CD14-positive monocyte (primary cell): ENCODE measurements at regions not wholly inside any gene's neighbourhood (a gene's known extent, or its start where the extent isn't known, plus 50 kb on each side); places are given as distances from the start of the nearest gene placed in this dataset.

Source experiments
- DNase-seq, 3 donors: peaks; one replicate each; pipeline ENCODE4 v3.0.0-alpha.2; 2011 to 2022
- H2AFZ ChIP-seq: 2 replicates; pipeline ENCODE4 v1.6.0; 2012; ENCODE audit warnings: mild to moderate bottlenecking, low read depth, low read length, inconsistent platforms; ENCODE audit not compliant: insufficient read depth, poor library complexity, severe bottlenecking
- H3K27ac ChIP-seq, 2 donors: 1 replicate in 1 of 2; 2 replicates in 1 of 2; pipeline ENCODE4 v1.5.1; 2012 to 2013; ENCODE audit warnings: low read length in 2 of 2, control low read depth in 1 of 2, inconsistent platforms in 1 of 2, low read depth in 1 of 2, mild to moderate bottlenecking in 1 of 2
- H3K27me3 ChIP-seq, 2 donors: one replicate each; pipeline versions ENCODE4 v1.6.0 to v1.6.1; 2011 to 2013; ENCODE audit warnings: low read length in 2 of 2; ENCODE audit not compliant: control insufficient read depth in 2 of 2, insufficient read depth in 2 of 2
- H3K36me3 ChIP-seq, 2 donors: replicated peaks in 1 of 2; 1 replicate in 1 of 2; 2 replicates in 1 of 2; pipeline versions ENCODE4 v1.5.1 to v1.6.1; 2012 to 2013; ENCODE audit warnings: low read length in 2 of 2, control low read depth in 1 of 2, inconsistent platforms in 1 of 2, mild to moderate bottlenecking in 1 of 2; ENCODE audit not compliant: insufficient read depth in 2 of 2, control insufficient read depth in 1 of 2
- H3K4me1 ChIP-seq, 2 donors: 1 replicate in 1 of 2; 2 replicates in 1 of 2; pipeline versions ENCODE4 v1.5.1 to v1.6.1; 2012 to 2013; ENCODE audit warnings: low read length in 2 of 2, control low read depth in 1 of 2, inconsistent platforms in 1 of 2, mild to moderate bottlenecking in 1 of 2, moderate library complexity in 1 of 2; ENCODE audit not compliant: insufficient read depth in 2 of 2, control insufficient read depth in 1 of 2
- H3K4me2 ChIP-seq: replicated peaks from 2 replicates; pipeline ENCODE3; 2012; ENCODE audit warnings: low read length, moderate library complexity, mild to moderate bottlenecking; ENCODE audit not compliant: poor library complexity, severe bottlenecking; ENCODE audit errors: extremely low read depth
- H3K4me3 ChIP-seq, 3 experiments: fragments of 200-600 bp in 1 of 3; sonication (generic) in 1 of 3; replicated peaks in 1 of 3; 1 replicate in 2 of 3; 2 replicates in 1 of 3; pipeline ENCODE4 v1.5.1; 2011 to 2013; ENCODE audit warnings: low read length in 3 of 3, mild to moderate bottlenecking in 3 of 3, control low read depth in 2 of 3, low read depth in 2 of 3, inconsistent platforms in 1 of 3, moderate library complexity in 1 of 3
- H3K79me2 ChIP-seq: 2 replicates; pipeline ENCODE4 v1.6.0; 2012; ENCODE audit warnings: mild to moderate bottlenecking, control low read depth, inconsistent platforms, low read length, moderate library complexity; ENCODE audit not compliant: insufficient read depth
- H3K9ac ChIP-seq: 2 replicates; pipeline ENCODE4 v1.6.0; 2017; ENCODE audit warnings: low read length, mild to moderate bottlenecking; ENCODE audit not compliant: insufficient read depth, poor library complexity, severe bottlenecking
- H3K9me3 ChIP-seq, 2 donors: replicated peaks in 1 of 2; 1 replicate in 1 of 2; 2 replicates in 1 of 2; pipeline versions ENCODE4 v1.5.1 to v1.6.1; 2012 to 2013; ENCODE audit warnings: low read length in 2 of 2, control low read depth in 1 of 2; ENCODE audit not compliant: control insufficient read depth in 1 of 2, insufficient read depth in 1 of 2
- H4K20me1 ChIP-seq: 2 replicates; pipeline ENCODE4 v1.6.0; 2012; ENCODE audit warnings: mild to moderate bottlenecking, low read length, control low read depth, moderate library complexity; ENCODE audit not compliant: insufficient read depth
- H3K27ac Mint-ChIP-seq, 7 donors: one replicate each; pipeline ENCODE4 v1.8.0; 2020; ENCODE audit warnings: mild to moderate bottlenecking in 7 of 7, mixed read lengths in 7 of 7, moderate library complexity in 6 of 7, inconsistent platforms in 2 of 7
- H3K27me3 Mint-ChIP-seq, 3 donors: one replicate each; pipeline ENCODE4 v1.8.0; 2021 to 2022; ENCODE audit warnings: low read depth in 3 of 3, mild to moderate bottlenecking in 3 of 3, mixed read lengths in 3 of 3, moderate library complexity in 3 of 3, inconsistent platforms in 1 of 3
- H3K36me3 Mint-ChIP-seq, 2 donors: one replicate each; pipeline ENCODE4 v1.8.0; 2020; ENCODE audit warnings: mixed read lengths in 2 of 2, inconsistent platforms in 1 of 2, mild to moderate bottlenecking in 1 of 2
- H3K4me1 Mint-ChIP-seq: one replicate; pipeline ENCODE4 v1.8.0; 2020; ENCODE audit warnings: mild to moderate bottlenecking, mixed read lengths
- H3K4me3 Mint-ChIP-seq, 2 donors: one replicate each; pipeline ENCODE4 v1.8.0; 2020; ENCODE audit warnings: mild to moderate bottlenecking in 2 of 2, mixed read lengths in 2 of 2, moderate library complexity in 1 of 2
- H3K9me3 Mint-ChIP-seq, 7 donors: one replicate each; pipeline ENCODE4 v1.8.0; 2020 to 2022; ENCODE audit warnings: mixed read lengths in 7 of 7, mild to moderate bottlenecking in 6 of 7, moderate library complexity in 6 of 7, inconsistent platforms in 2 of 7
- CTCF ChIP-seq: fragments of 200-600 bp; IDR thresholded peaks from one replicate; pipeline ENCODE4 v1.8.0; 2022; ENCODE audit warnings: antibody characterized with exemption, mild to moderate bottlenecking
- WGBS: methylation state at CpG from one replicate; pipeline ENCODE4 v1.1.5; 2013; ENCODE audit warnings: missing lambda C conversion rate; ENCODE audit not compliant: insufficient coverage; 5-methylcytosine and 5-hydroxymethylcytosine counted together
- intact Hi-C, 2 donors: fragments of 100-400 bp; cut with micrococcal nuclease; formaldehyde crosslinking; loops; one replicate each; pipeline versions ENCODE4 v1.15.0 to v1.15.1; 2023

- Histone ChIP-seq H3K4me1 (no peaks in the 10 kb centered on the region), H4K20me1 (no peaks in the 10 kb centered on the region), H3K4me3 (no peak overlapping the region), H2AFZ (no peak overlapping the region), H3K4me2 (no peak overlapping the region), H3K79me2 (no peaks in the 10 kb centered on the region), H3K27me3 (no peaks in the 10 kb centered on the region), H3K36me3 (no peaks in the 10 kb centered on the region), H3K27ac (no peak overlapping the region), H3K9ac (no peak overlapping the region), H3K9me3 (no peaks in the 10 kb centered on the region)
- H3K27me3 Mint-ChIP-seq: peaks cover 1 to 4% (median 2%) of the 10 kb centered on the region in 3 donors
- H3K9me3 Mint-ChIP-seq: no peaks in the 10 kb centered on the region
- WGBS: 67% methylated on average over 8 of the region's 10 CpGs
- H3K36me3 Mint-ChIP-seq: no peaks in the 10 kb centered on the region
- intact Hi-C loops: no loop called here
- H3K4me3 Mint-ChIP-seq: no peak overlapping the region
- H3K4me1 Mint-ChIP-seq: no peaks in the 10 kb centered on the region
- no peak overlapping the region for H3K27ac Mint-ChIP-seq
- DNase-seq: no peak
- no peak for TF ChIP-seq CTCF
Observed at GRCh38 chr19:30085394-30085793, 143.4 kb downstream of the URI1 start.

- H3K36me3 Mint-ChIP-seq: no peaks in the 10 kb centered on the region
- intact Hi-C loops: no loop called here
- no peak overlapping the region for H3K27ac Mint-ChIP-seq
Observed at GRCh38 chr19:30086220-30086619, 144.2 kb downstream of the URI1 start.

More at GRCh38 chr19:30086220-30086619, 144.2 kb downstream of the URI1 start:
- no peaks in the 10 kb centered on the region for H3K9me3 Mint-ChIP-seq
- peaks cover 1 to 4% (median 1%) of the 10 kb centered on the region in 3 donors for H3K27me3 Mint-ChIP-seq
- H3K27ac ChIP-seq: no peak overlapping the region
- H3K4me1 Mint-ChIP-seq: no peaks in the 10 kb centered on the region
- H3K9me3 ChIP-seq: no peaks in the 10 kb centered on the region
- H3K79me2 ChIP-seq: no peaks in the 10 kb centered on the region
- no peaks in the 10 kb centered on the region for H3K36me3 ChIP-seq
- H3K4me3 ChIP-seq: no peak overlapping the region
- H2AFZ ChIP-seq: no peak overlapping the region
- no peak overlapping the region for H3K9ac ChIP-seq
- H3K27me3 ChIP-seq: no peaks in the 10 kb centered on the region
- H3K4me2 ChIP-seq: no peak overlapping the region
- H3K4me1 ChIP-seq: no peaks in the 10 kb centered on the region
- DNase-seq: no peak
- no peaks in the 10 kb centered on the region for H4K20me1 ChIP-seq
- no peak for TF ChIP-seq CTCF
- WGBS: 92% methylated on average over 2 of the region's 5 CpGs
- H3K4me3 Mint-ChIP-seq: no peak overlapping the region
